Heart left ventricle (tissue), 16 donors: ENCODE measurements at regions not wholly inside any gene's neighbourhood (a gene's known extent, or its start where the extent isn't known, plus 50 kb on each side); places are given as distances from the start of the nearest gene placed in this dataset.
"Not testable (repeated sequence)": the region's sequence is repeated elsewhere in the genome, so short reads cannot be mapped to it uniquely, and the experiment has no call there.

ENCODE experiments used
- ATAC-seq, 4 donors: fragments of 200-7000 bp; cut with Tn5 transposase; one replicate each; pipeline ENCODE4 v1.9.1; 2020 to 2022; ENCODE audit warnings: moderate library complexity in 4 of 4, mild to moderate bottlenecking in 3 of 4, moderate number of reproducible peaks in 1 of 4
- DNase-seq, 5 donors: peaks; one replicate each; pipeline ENCODE4 v3.0.0-alpha.2; 2020
- H3K27ac ChIP-seq, 12 donors: fragments of 200-600 bp; sonication (generic) in 4 of 12; one replicate each; pipeline versions ENCODE4 v1.5.0 to v1.8.0; 2016 to 2022; ENCODE audit warnings: mild to moderate bottlenecking in 2 of 12
- H3K27me3 ChIP-seq, 9 donors: fragments of 200-600 bp; sonication (generic) in 2 of 9; one replicate each; pipeline versions ENCODE4 v1.5.1 to v1.8.0; 2016 to 2022; ENCODE audit warnings: mild to moderate bottlenecking in 3 of 9
- H3K36me3 ChIP-seq, 9 donors: fragments of 200-600 bp; sonication (generic) in 2 of 9; one replicate each; pipeline versions ENCODE4 v1.5.0 to v1.8.0; 2018 to 2022; ENCODE audit warnings: mild to moderate bottlenecking in 2 of 9
- H3K4me1 ChIP-seq, 12 donors: fragments of 200-600 bp; sonication (generic) in 4 of 12; one replicate each; pipeline versions ENCODE4 v1.5.0 to v1.8.0; 2016 to 2022; ENCODE audit warnings: mild to moderate bottlenecking in 3 of 12
- H3K4me3 ChIP-seq, 12 donors: fragments of 200-600 bp; sonication (generic) in 4 of 12; one replicate each; pipeline versions ENCODE4 v1.5.0 to v1.8.0; 2017 to 2022; ENCODE audit warnings: mild to moderate bottlenecking in 9 of 12, moderate library complexity in 4 of 12
- H3K9me3 ChIP-seq, 12 donors: fragments of 200-600 bp; sonication (generic) in 4 of 12; one replicate each; pipeline versions ENCODE4 v1.5.0 to v1.8.0; 2016 to 2022; ENCODE audit warnings: mild to moderate bottlenecking in 1 of 12
- CTCF ChIP-seq, 12 donors: fragments of 200-600 bp; sonication (generic) in 4 of 12; IDR thresholded peaks; one replicate each; pipeline versions ENCODE4 v1.5.0 to v1.8.0; 2018 to 2022; ENCODE audit warnings: antibody characterized with exemption in 12 of 12, mild to moderate bottlenecking in 5 of 12
- POLR2A ChIP-seq, 2 donors: fragments of 450-650 bp; IDR thresholded peaks; one replicate each; pipeline ENCODE4 v1.6.1; 2017; ENCODE audit warnings: antibody characterized with exemption in 2 of 2, mild to moderate bottlenecking in 2 of 2, moderate library complexity in 2 of 2
- WGBS, 4 donors: extraction: QIAGEN DNeasy Blood & Tissue Kit in 2 of 4; methylation state at CpG; one replicate each; pipeline versions ENCODE4 v1.1.5 to v1.1.7; 2013 to 2018; 5-methylcytosine and 5-hydroxymethylcytosine counted together
- intact Hi-C, 10 donors: fragments of 100-400 bp; cut with DNase I; formaldehyde crosslinking; loops; one replicate each; pipeline versions ENCODE4 v1.11.1 to v1.14.2; 2022
- donor health status: ischemic (EF 13 %, LVEDD 7.1; RV severe dilation, severe dysfunction).
- donor health status: healthy with polysubstance abuse.
- donor health status: DM: no; HTN: yes; CAD: no.
- donor health status: DM: no; HTN: no; CAD: no.
- donor health status: ischemic (EF 25% LVEDD 6.9; RV normal size, moderate dysfunction).
- donor health status: ischemic (EF 25% LVEDD 5.7; RV mildly dilated, moderate dysfunction).
- donor health status: healthy.
- donor health status: DM: yes; HTN: yes; CAD: no.
- donor health status: ischemic (EF 35%, LVEDD 5.7; RV mildly dilated, moderate dysfunction).
- donor health status: nonischemic (EF 11% LVEDD 7.7; RV severe dilation, severe dysfunction).
- donor health status: DM: yes; HTN: yes; CAD: no.
- donor health status: PGD.
- donor health status: ischemic (EF 29% LVEDD 5.4; RV normal size, mild dysfunction).
- donor health status: nonischemic (EF 23%, LVEDD 6.1; RV moderate dilation, normal function).

DNA sequence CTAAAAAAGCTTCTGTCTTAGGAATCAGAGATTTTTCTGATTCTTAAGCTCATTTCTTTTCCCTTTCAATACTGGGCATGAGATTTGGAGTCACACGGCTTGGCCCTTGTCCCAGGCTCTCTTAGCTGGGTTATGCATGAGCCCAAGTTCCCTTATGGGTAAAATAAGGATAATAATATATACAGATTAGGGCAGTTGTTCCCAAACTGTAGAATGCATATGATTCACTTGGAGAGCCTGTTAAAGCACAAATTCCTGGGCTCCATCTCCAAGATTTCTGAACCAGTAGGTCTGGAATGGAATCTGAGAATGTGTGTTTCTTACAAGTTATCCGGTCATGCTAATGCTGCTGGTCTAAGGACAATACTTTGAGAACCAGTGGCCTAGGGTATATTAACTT, 154.0 kb downstream of the REEP3 start:
- intact Hi-C loops: no loop called here
- H3K36me3 ChIP-seq: peaks cover 0 to 2% (median 0%) of the 10 kb centered on the region in 9 donors

GRCh38 chr10:63677001-63677400, 155.8 kb downstream of the REEP3 start:
- H3K9me3 ChIP-seq: peaks cover 0 to 4% (median 0%) of the 10 kb centered on the region in 12 donors
- H3K36me3 ChIP-seq: peaks cover 0 to 2% (median 0%) of the 10 kb centered on the region in 9 donors
- ATAC-seq (no peak), DNase-seq (no peak)
- H3K4me3 ChIP-seq: no peak overlapping the region
- 87 to 94% (median 90%) methylated on average over 2 of the region's 2 CpGs for WGBS, 4 donors
- no peak overlapping the region for H3K27ac ChIP-seq
- TF ChIP-seq POLR2A (IDR thresholded peaks at IDR 0.05): no peak
- TF ChIP-seq CTCF (IDR thresholded peaks at IDR 0.05): no peak
- H3K27me3 ChIP-seq: no peaks in the 10 kb centered on the region
- intact Hi-C loops: no loop called here
- peaks cover 0 to 19% (median 13%) of the 10 kb centered on the region in 12 donors for H3K4me1 ChIP-seq

More for the DNA sequence above, 154.0 kb downstream of the REEP3 start:
- Histone ChIP-seq H3K4me1 (peaks cover 11 to 35% (median 27%) of the 10 kb centered on the region in 12 donors), H3K27ac (no peak overlapping the region), H3K9me3 (no peaks in the 10 kb centered on the region), H3K27me3 (no peaks in the 10 kb centered on the region), H3K4me3 (no peak overlapping the region)
- TF ChIP-seq CTCF (IDR thresholded peaks at IDR 0.05) (no peak), POLR2A (IDR thresholded peaks at IDR 0.05) (no peak)
- ATAC-seq: no peak
- WGBS, 4 donors: 78 to 86% (median 84%) methylated on average over 2 of the region's 2 CpGs
- DNase-seq: no peak

DNA sequence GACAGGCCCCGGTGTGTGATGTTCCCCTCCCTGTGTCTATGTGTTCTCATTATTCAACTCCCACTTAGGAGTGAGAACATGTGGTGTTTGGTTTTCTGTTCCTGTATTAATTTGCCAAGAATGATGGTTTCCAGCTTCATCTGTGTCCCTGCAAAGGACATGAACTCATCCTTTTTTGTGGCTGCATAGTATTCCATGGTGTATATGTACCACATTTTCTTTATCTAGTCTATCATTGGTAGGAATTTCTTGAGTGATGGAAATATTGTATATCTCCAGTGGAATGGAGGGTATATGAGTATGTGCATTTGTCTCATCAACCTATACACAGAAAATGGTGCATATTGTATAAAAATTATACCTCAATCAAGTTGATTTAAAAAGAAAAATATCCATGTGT, 159.3 kb downstream of the REEP3 start:
- H3K27me3 ChIP-seq, ATAC-seq, H3K4me1 ChIP-seq, H3K9me3 ChIP-seq, H3K4me3 ChIP-seq, H3K27ac ChIP-seq, intact Hi-C loops, DNase-seq, H3K36me3 ChIP-seq: not testable (repeated sequence)
- 83 to 96% (median 92%) methylated on average over 1 of the region's 1 CpG for WGBS, 4 donors

- H3K36me3 ChIP-seq: no peaks in the 10 kb centered on the region
- peaks cover 0 to 4% (median 0%) of the 10 kb centered on the region in 12 donors for H3K9me3 ChIP-seq
- H3K4me1 ChIP-seq: peaks cover 0 to 7% (median 0%) of the 10 kb centered on the region in 12 donors
- peak in 2 of 5 donors; percentile 38 to 48 for DNase-seq
- no peak for TF ChIP-seq CTCF (IDR thresholded peaks at IDR 0.05)
- no peak for TF ChIP-seq POLR2A (IDR thresholded peaks at IDR 0.05)
- H3K4me3 ChIP-seq: no peak overlapping the region
- 55 to 65% (median 63%) methylated on average over 4 of the region's 4 CpGs for WGBS, 4 donors
- peak overlapping the region in 11 of 12 donors; percentile 34 to 65 (median 53) for H3K27ac ChIP-seq
- peak; percentile 81 to 95 (median 93) for ATAC-seq
- no peaks in the 10 kb centered on the region for H3K27me3 ChIP-seq
- intact Hi-C loops: no loop called here
These were observed 160.9 kb downstream of the REEP3 start for GRCh38 chr10:63681993-63682697.

DNA sequence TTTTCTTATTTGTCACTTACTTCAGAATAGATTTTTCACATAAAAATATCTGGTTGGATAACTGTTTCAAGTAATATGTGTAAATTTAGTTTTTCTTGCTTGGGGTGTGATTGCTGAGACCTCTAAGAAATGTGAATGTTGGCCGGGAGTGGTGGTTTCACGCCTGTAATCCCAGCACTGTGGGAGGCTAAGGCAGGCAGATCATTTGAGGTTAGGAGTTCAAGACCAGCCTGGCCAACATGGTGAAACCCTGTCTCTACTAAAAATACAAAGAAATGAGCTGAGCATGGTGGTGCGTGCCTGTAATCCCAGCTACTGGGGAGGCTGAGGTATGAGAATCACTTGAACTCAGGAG, 161.5 kb downstream of the REEP3 start:
- DNase-seq, H3K27me3 ChIP-seq, H3K4me3 ChIP-seq, H3K9me3 ChIP-seq, H3K4me1 ChIP-seq, H3K36me3 ChIP-seq, intact Hi-C loops: not testable (repeated sequence)
- peak overlapping the region in 11 of 12 donors; percentile 27 to 65 (median 53) for H3K27ac ChIP-seq
- peak in 2 of 4 donors; percentile 9 to 30 for ATAC-seq
- WGBS, 4 donors: 72 to 85% (median 80%) methylated on average over 3 of the region's 3 CpGs
